Peyer's patch (tissue), 4 donors: ENCODE measurements at regions not wholly inside any gene's neighbourhood (a gene's known extent, or its start where the extent isn't known, plus 50 kb on each side); places are given as distances from the start of the nearest gene placed in this dataset.

Source experiments
- DNase-seq, 3 donors: peaks; one replicate each; pipeline ENCODE4 v3.0.0-alpha.2; 2017 to 2019
- H3K27ac ChIP-seq, 4 donors: fragments of 200-600 bp; sonication (generic); one replicate each; pipeline ENCODE4 v1.5.1; 2016 to 2019
- H3K27me3 ChIP-seq, 2 donors: fragments of 200-600 bp; sonication (generic); one replicate each; pipeline ENCODE4 v1.5.1; 2019
- H3K36me3 ChIP-seq, 3 donors: fragments of 200-600 bp; sonication (generic); one replicate each; pipeline ENCODE4 v1.5.1; 2016 to 2019
- H3K4me1 ChIP-seq, 4 donors: fragments of 200-600 bp; sonication (generic); one replicate each; pipeline ENCODE4 v1.5.1; 2016 to 2019
- H3K4me3 ChIP-seq, 4 donors: fragments of 200-600 bp; sonication (generic); 1 replicate in 3 of 4; 2 replicates in 1 of 4; pipeline ENCODE4 v1.5.1; 2016 to 2019; ENCODE audit warnings: mild to moderate bottlenecking in 1 of 4
- H3K9me3 ChIP-seq, 4 donors: fragments of 200-600 bp; sonication (generic); one replicate each; pipeline ENCODE4 v1.5.1; 2016 to 2019; ENCODE audit warnings: mild to moderate bottlenecking in 1 of 4
- CTCF ChIP-seq, 6 experiments: fragments of 450-650 bp in 4 of 6; fragments of 200-600 bp in 2 of 6; sonication (generic) in 1 of 6; IDR thresholded peaks; one replicate each; pipeline ENCODE4 v1.5.1; 2017 to 2019; ENCODE audit warnings: antibody characterized with exemption in 6 of 6, mild to moderate bottlenecking in 3 of 6, moderate library complexity in 1 of 6
- POLR2A ChIP-seq, 2 donors: fragments of 450-650 bp; IDR thresholded peaks; one replicate each; pipeline ENCODE4 v1.5.1; 2017; ENCODE audit warnings: antibody characterized with exemption in 2 of 2, mild to moderate bottlenecking in 2 of 2, moderate library complexity in 2 of 2

GRCh38 chr20:47860049-47860830 is 75.0 kb upstream of the SULF2 start:
- Histone ChIP-seq H3K36me3 (no peaks in the 10 kb centered on the region), H3K4me3 (no peak overlapping the region), H3K27ac (no peak overlapping the region), H3K27me3 (no peaks in the 10 kb centered on the region), H3K4me1 (no peaks in the 10 kb centered on the region), H3K9me3 (no peaks in the 10 kb centered on the region)
- TF ChIP-seq CTCF (IDR thresholded peaks at IDR 0.05), result no peak
- TF ChIP-seq POLR2A (IDR thresholded peaks at IDR 0.05), result no peak
- DNase-seq, result no peak

DNA sequence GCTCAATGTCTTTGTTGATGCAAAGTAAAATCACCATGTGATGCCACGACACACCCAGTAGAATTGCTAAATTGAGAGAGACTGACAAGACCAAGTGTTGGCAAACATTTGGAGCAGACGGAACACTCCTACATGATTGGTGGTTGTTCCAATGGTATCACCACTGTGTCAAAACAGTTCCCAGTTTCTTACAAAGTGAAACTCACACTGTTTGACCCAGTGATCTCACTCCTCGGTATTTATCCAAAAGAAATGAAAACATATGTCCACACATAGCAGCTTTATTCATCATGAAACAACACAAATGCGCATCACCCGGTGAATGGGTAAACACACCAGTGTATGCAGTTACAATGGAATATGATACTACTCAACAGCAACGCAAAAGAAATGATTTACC is 74.0 kb upstream of the SULF2 start:
- Histone ChIP-seq H3K27me3 (no peaks in the 10 kb centered on the region), H3K4me3 (no peak overlapping the region), H3K36me3 (no peaks in the 10 kb centered on the region), H3K27ac (no peak overlapping the region), H3K4me1 (no peaks in the 10 kb centered on the region), H3K9me3 (no peaks in the 10 kb centered on the region)
- no peak for DNase-seq
- no peak for TF ChIP-seq POLR2A (IDR thresholded peaks at IDR 0.05)
- TF ChIP-seq CTCF (IDR thresholded peaks at IDR 0.05), result no peak

DNA sequence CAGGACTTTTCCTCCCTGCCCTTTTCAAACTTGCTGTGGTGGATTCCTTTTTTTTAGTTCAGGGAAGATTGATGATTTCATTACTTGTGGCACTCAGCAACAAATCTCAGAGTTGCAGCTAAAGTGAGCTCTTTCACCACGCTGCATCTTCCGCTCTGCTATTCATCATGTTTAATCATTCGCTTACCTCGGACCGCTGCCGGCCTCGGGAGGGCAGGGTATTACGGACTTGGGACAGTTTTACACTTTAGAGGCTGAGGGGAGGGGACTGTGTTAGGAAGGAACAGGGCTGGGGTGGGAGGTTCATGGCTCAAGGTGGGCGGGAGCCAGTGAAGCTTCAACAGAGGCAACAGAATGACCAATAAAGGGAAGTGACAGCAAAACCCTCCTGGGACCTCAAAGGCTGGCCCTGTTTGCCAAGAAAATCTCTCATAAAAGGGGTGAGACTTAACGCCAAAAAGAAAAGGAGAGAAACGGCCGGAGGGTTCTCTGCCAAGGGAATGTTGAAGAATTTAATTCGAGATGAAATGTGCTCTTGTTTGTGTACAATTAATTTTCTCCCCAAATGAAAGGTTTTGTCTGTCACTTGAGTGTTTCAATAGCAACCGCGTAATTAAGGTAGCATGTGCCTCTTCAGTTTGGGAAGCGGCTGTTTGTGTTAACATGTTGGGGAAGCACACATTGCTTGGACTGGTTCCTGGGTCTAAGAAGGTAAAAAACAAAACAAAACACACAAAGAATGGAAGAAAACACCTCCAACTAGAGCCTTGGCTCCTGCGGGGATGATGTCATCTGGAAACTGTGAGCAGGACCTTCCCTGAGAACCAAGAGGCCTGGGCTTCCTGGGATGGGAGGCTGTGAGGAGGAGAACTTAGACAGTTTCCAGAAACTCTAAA is 72.5 kb upstream of the SULF2 start:
- TF ChIP-seq CTCF (IDR thresholded peaks at IDR 0.05), result no peak
- no peak for TF ChIP-seq POLR2A (IDR thresholded peaks at IDR 0.05)
- H3K36me3 ChIP-seq, result no peaks in the 10 kb centered on the region
- no peaks in the 10 kb centered on the region for H3K27me3 ChIP-seq
- H3K27ac ChIP-seq, result peak overlapping the region in 1 of 4 donors; percentile 52
- no peak overlapping the region for H3K4me3 ChIP-seq
- H3K4me1 ChIP-seq, result no peaks in the 10 kb centered on the region
- H3K9me3 ChIP-seq, result no peaks in the 10 kb centered on the region
- no peak for DNase-seq

GRCh38 chr20:47857187-47857568 is 71.9 kb upstream of the SULF2 start:
- H3K4me1 ChIP-seq, result no peaks in the 10 kb centered on the region
- H3K27me3 ChIP-seq, result no peaks in the 10 kb centered on the region
- H3K36me3 ChIP-seq, result no peaks in the 10 kb centered on the region
- DNase-seq, result no peak
- H3K9me3 ChIP-seq, result no peaks in the 10 kb centered on the region
- no peak overlapping the region for H3K4me3 ChIP-seq
- H3K27ac ChIP-seq, result no peak overlapping the region
- no peak for TF ChIP-seq CTCF (IDR thresholded peaks at IDR 0.05)
- no peak for TF ChIP-seq POLR2A (IDR thresholded peaks at IDR 0.05)

- H3K4me1 ChIP-seq, result no peaks in the 10 kb centered on the region
- no peaks in the 10 kb centered on the region for H3K27me3 ChIP-seq
- H3K4me3 ChIP-seq, result no peak overlapping the region
- no peak for DNase-seq
- H3K36me3 ChIP-seq, result no peaks in the 10 kb centered on the region
- no peaks in the 10 kb centered on the region for H3K9me3 ChIP-seq
- no peak for TF ChIP-seq POLR2A (IDR thresholded peaks at IDR 0.05)
- TF ChIP-seq CTCF (IDR thresholded peaks at IDR 0.05), result no peak
- H3K27ac ChIP-seq, result no peak overlapping the region
Measured at GRCh38 chr20:47855799-47856198, 70.5 kb upstream of the SULF2 start.
